PC-9 (cell line): ENCODE measurements at regions not wholly inside any gene's neighbourhood (a gene's known extent, or its start where the extent isn't known, plus 50 kb on each side); places are given as distances from the start of the nearest gene placed in this dataset.

Experiments used
- CTCF ChIP-seq: fragments of 200-600 bp; sonication (generic); conservative IDR thresholded peaks from 2 replicates; pipeline ENCODE4 v1.6.1; 2017; ENCODE audit warnings: mixed run types, antibody characterized with exemption, mild to moderate bottlenecking, moderate library complexity
- EZH2 ChIP-seq: fragments of 200-600 bp; sonication (generic); IDR thresholded peaks from 2 replicates; pipeline ENCODE4 v1.8.0; 2017; ENCODE audit warnings: antibody characterized with exemption, low read depth

GRCh38 chr13:78393286-78394142, 209.8 kb downstream of the POU4F1 start:
- TF ChIP-seq CTCF (no peak), EZH2 (no peak)
